Spinal cord (tissue), 9 donors: ENCODE measurements at regions not wholly inside any gene's neighbourhood (a gene's known extent, or its start where the extent isn't known, plus 50 kb on each side); places are given as distances from the start of the nearest gene placed in this dataset.
"Not testable (repeated sequence)": the region's sequence is repeated elsewhere in the genome, so short reads cannot be mapped to it uniquely, and the experiment has no call there.

Experiments used
- DNase-seq, 6 donors: peaks; one replicate each; pipeline versions ENCODE4 v3.0.0 to v3.0.0-alpha.2; 2013 to 2015; ENCODE audit warnings: low spot score in 6 of 6, low read depth in 4 of 6
- H3K27ac ChIP-seq: one replicate; pipeline ENCODE4 v1.5.1; 2013; ENCODE audit warnings: low read depth, low read length, control low read depth
- H3K27me3 ChIP-seq: one replicate; pipeline ENCODE4 v1.6.1; 2013; ENCODE audit warnings: low read length; ENCODE audit not compliant: control insufficient read depth, insufficient read depth
- H3K36me3 ChIP-seq: one replicate; pipeline ENCODE4 v1.6.1; 2013; ENCODE audit warnings: low read length; ENCODE audit not compliant: control insufficient read depth, insufficient read depth
- H3K4me1 ChIP-seq: one replicate; pipeline ENCODE4 v1.6.1; 2013; ENCODE audit warnings: low read length; ENCODE audit not compliant: control insufficient read depth, insufficient read depth
- H3K4me3 ChIP-seq: one replicate; pipeline ENCODE4 v1.5.1; 2013; ENCODE audit warnings: low read depth, low read length, control low read depth
- H3K9me3 ChIP-seq: one replicate; pipeline ENCODE4 v1.6.1; 2013; ENCODE audit warnings: low read length; ENCODE audit not compliant: control insufficient read depth, insufficient read depth
- WGBS: methylation state at CpG from one replicate; pipeline ENCODE4 v1.1.5; 2013; ENCODE audit warnings: missing lambda C conversion rate; ENCODE audit not compliant: insufficient coverage; 5-methylcytosine and 5-hydroxymethylcytosine counted together
- donor health status: healthy.

- peak in 1 of 6 donors; percentile 52 for DNase-seq
- H3K27ac ChIP-seq = peak overlapping the region; percentile 70
- no peak overlapping the region for H3K4me3 ChIP-seq
- 70% methylated on average over 2 of the region's 8 CpGs for WGBS
- H3K27me3 ChIP-seq = no peaks in the 10 kb centered on the region
- no peaks in the 10 kb centered on the region for H3K36me3 ChIP-seq
- H3K4me1 ChIP-seq = peaks cover 19% of the 10 kb centered on the region
- no peaks in the 10 kb centered on the region for H3K9me3 ChIP-seq
Measured at GRCh38 chr14:61145034-61145902, 135.9 kb downstream of the TMEM30B start.

- not testable (repeated sequence) for DNase-seq, H3K4me3 ChIP-seq, H3K36me3 ChIP-seq, H3K9me3 ChIP-seq, H3K27me3 ChIP-seq
- H3K4me1 ChIP-seq = peaks cover 19% of the 10 kb centered on the region
- 94% methylated on average over 7 of the region's 7 CpGs for WGBS
- peak overlapping the region; percentile 45 for H3K27ac ChIP-seq
Measured at GRCh38 chr14:61144117-61145033, 136.8 kb downstream of the TMEM30B start.

GRCh38 chr14:61140872-61141271, 140.3 kb downstream of the TMEM30B start:
- H3K4me1 ChIP-seq = peaks cover 3% of the 10 kb centered on the region
- no peak overlapping the region for H3K4me3 ChIP-seq
- no peaks in the 10 kb centered on the region for H3K36me3 ChIP-seq
- no peaks in the 10 kb centered on the region for H3K9me3 ChIP-seq
- DNase-seq = no peak
- H3K27ac ChIP-seq = no peak overlapping the region
- H3K27me3 ChIP-seq = no peaks in the 10 kb centered on the region

- DNase-seq = no peak
- H3K36me3 ChIP-seq = no peaks in the 10 kb centered on the region
- no peak overlapping the region for H3K27ac ChIP-seq
- peaks cover 3% of the 10 kb centered on the region for H3K4me1 ChIP-seq
- no peaks in the 10 kb centered on the region for H3K9me3 ChIP-seq
- H3K4me3 ChIP-seq = no peak overlapping the region
- H3K27me3 ChIP-seq = no peaks in the 10 kb centered on the region
- 77% methylated on average over 3 of the region's 3 CpGs for WGBS
Measured at GRCh38 chr14:61140271-61140670, 140.9 kb downstream of the TMEM30B start.

DNA sequence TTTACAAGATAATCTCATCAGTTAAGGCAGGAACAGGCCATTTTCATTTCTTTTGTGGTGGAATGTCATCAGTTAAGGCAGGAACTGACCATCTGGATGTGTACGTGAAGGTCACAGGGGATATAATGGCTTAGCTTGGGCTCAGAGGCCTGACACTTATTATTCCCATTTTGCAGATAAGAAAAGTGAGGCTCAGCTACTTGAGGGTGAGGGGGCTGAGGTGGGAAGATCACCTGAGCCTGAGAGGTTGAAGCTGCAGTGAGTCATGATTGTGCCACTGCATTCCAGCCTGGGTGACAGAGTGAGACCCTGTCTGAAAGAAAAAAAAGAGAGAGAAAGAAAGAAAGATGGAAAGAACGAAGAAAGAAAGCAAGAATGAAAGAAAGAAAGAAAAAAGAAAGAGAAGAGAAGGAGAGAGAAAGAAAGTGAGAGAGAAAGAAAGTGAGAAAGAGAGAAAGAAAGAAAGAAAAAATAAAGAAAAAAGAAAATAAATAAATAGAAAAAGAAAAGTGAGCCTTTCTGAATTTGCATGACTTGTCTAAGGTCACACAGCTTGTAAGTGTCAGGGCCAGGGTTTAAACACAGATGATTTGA, 142.0 kb downstream of the TMEM30B start:
- DNase-seq = no peak
- no peaks in the 10 kb centered on the region for H3K36me3 ChIP-seq
- WGBS = 93% methylated on average over 2 of the region's 2 CpGs
- H3K4me1 ChIP-seq = no peaks in the 10 kb centered on the region
- no peaks in the 10 kb centered on the region for H3K27me3 ChIP-seq
- H3K4me3 ChIP-seq = no peak overlapping the region
- no peaks in the 10 kb centered on the region for H3K9me3 ChIP-seq
- H3K27ac ChIP-seq = no peak overlapping the region

GRCh38 chr14:61132894-61133293, 148.2 kb downstream of the TMEM30B start:
- Histone ChIP-seq H3K27me3 (no peaks in the 10 kb centered on the region), H3K4me3 (no peak overlapping the region), H3K36me3 (no peaks in the 10 kb centered on the region), H3K9me3 (no peaks in the 10 kb centered on the region), H3K4me1 (peaks cover 15% of the 10 kb centered on the region), H3K27ac (no peak overlapping the region)
- WGBS = 80% methylated on average over 1 of the region's 6 CpGs
- no peak for DNase-seq

GRCh38 chr14:61132336-61132735, 148.8 kb downstream of the TMEM30B start:
- Histone ChIP-seq H3K9me3 (no peaks in the 10 kb centered on the region), H3K4me1 (peaks cover 15% of the 10 kb centered on the region), H3K27me3 (no peaks in the 10 kb centered on the region), H3K4me3 (no peak overlapping the region), H3K36me3 (no peaks in the 10 kb centered on the region), H3K27ac (no peak overlapping the region)
- WGBS = 100% methylated on average over 1 of the region's 3 CpGs
- DNase-seq = no peak

DNA sequence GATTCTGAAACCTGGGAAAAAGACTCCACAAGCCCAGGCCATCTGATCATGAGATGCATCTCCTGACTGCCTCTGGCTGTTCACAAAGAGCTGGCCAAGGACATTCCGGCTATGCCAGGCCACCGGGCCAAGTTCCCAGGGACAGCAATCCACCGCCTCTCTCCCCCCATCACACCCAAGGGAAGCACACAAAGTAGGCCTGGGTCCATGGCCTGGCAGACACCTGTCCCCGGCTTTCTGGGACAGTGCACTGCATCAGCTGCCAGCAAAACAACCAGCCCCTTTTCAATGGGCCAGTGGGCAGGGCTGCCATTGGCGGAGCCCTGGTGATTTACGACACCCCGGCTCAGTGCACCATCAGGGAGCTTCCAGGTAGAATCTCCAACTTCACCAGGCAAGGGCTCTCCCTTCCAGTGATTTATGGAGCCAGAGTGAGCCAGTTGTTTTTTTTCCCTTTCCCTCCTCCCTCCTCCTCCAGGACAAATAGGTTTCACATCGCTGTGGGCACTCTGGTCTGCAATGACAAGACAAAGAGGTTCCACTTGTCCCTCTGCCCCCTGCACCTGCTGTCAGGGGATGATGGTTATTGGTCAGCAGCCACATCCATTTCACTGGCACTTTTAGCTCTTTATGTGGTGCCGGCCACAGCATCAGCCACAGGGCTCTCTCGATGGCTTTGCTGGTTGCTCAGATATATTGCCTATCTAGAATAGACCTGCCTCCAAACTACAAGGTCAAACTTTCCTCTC, 149.6 kb downstream of the SLC38A6 start:
- peak in 2 of 6 donors; percentile 21 to 59 for DNase-seq
- WGBS = 58% methylated on average over 10 of the region's 10 CpGs
- Histone ChIP-seq H3K27ac (no peak overlapping the region), H3K4me3 (no peak overlapping the region), H3K9me3 (no peaks in the 10 kb centered on the region), H3K27me3 (no peaks in the 10 kb centered on the region), H3K36me3 (no peaks in the 10 kb centered on the region), H3K4me1 (peaks cover 21% of the 10 kb centered on the region)

DNA sequence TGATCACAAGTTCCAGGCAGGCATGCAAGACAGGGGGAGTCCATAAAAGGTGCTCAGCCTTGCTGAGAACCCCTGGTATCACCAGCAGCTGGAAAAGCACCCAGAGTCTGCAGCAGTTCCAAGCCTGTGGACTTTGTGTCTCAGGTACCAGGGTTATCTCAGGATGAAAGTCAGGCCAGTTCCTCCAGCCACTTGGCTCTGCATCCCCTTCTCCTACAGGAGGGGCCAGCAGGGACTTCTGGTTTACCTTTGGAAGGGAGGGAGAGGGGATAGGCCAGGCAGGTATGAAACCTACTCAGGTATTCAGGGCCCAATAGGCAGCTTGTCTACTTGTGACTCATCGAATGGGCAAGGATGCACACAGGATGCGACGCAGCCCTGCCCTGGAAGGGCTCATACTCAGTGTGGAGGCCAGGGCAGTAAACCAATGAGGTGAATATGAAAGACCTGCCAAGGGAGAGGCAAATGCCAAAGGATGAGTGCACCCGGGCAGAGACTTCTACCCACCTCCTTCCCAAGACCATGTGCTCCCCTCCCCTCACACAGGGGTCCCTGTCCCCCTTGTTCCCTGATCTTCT, 148.2 kb downstream of the SLC38A6 start:
- 94% methylated on average over 4 of the region's 4 CpGs for WGBS
- H3K27ac ChIP-seq = no peak overlapping the region
- DNase-seq = no peak
- no peak overlapping the region for H3K4me3 ChIP-seq
- H3K36me3 ChIP-seq = no peaks in the 10 kb centered on the region
- no peaks in the 10 kb centered on the region for H3K27me3 ChIP-seq
- peaks cover 24% of the 10 kb centered on the region for H3K4me1 ChIP-seq
- H3K9me3 ChIP-seq = no peaks in the 10 kb centered on the region
